Right hindlimb (tissue), 1 donor: ENCODE measurements at regions not wholly inside any gene's neighbourhood (a gene's known extent, or its start where the extent isn't known, plus 50 kb on each side); places are given as distances from the start of the nearest gene placed in this dataset.
"Not testable (repeated sequence)": the region's sequence is repeated elsewhere in the genome, so short reads cannot be mapped to it uniquely, and the experiment has no call there.

Experiments used
- DNase-seq: peaks from one replicate; pipeline ENCODE4 v3.0.0-alpha.2; 2018

DNA sequence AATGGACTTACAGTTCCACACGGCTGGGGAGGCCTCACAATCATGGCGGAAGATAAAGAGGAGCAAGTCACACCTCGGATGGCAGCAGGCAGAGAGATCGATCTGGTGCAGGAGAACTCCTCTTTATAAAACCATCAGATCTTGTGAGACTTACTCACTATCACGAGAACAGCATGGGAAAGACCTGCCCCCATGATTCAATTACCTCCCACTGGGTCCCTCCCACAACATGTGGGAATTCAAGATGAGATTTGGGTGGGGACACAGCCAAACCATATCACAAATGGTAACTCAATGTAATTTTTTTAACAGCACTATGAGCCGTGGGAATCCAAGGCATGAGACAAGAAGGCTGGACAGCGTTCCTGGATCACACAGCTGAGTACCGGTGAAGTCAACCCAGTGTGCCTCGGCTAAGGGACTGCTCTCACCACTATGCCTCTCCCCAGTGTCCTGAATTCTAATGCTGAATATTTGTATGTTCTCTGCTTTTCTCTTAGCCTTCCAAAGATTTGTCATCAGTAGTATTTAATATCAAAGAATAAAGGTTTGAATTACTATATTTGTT, 84.3 kb downstream of the IRS2 start:
- DNase-seq, result not testable (repeated sequence)

DNA sequence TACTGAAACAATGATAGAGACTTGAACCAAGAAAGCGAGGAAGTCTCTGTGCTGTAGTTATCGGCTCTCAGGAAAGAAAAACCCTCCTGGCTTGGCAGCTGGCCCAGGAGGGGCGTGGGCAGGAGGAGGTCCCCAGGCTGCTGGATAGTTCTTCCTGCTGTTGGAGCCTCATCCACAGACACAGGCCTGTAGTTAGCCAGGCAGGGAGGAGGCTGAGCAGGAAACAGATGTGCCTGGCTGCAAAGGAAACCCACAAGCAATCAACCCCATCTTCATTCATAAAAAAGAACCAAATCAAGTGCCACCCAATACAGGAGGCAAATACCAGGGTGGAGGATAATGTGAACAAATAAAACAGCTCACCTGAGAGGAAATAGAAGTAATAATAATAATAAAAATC, 86.2 kb downstream of the IRS2 start:
- DNase-seq, result peak; percentile 89

DNA sequence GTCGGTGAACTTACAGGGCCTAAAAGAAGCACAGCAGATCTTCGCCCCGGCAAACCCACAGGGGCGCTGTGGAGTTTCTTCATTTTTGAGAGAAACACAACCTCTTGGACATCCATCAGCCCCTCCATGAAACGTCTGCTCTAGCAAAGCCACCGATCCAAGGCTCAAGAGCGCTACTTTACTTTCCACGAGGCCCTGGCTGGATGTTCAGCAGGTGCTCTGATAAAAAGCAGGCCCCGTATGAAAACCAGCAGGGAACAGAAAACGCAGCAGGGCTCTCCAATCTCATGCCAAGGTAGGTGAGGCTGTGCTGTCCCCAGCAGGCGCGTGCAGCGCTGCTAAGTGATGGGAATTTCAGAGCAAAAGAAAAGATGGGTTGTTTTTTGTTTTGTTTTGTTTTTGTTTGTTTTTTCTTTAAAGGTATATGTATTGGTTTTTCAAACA, 86.7 kb downstream of the IRS2 start:
- DNase-seq, result no peak

DNA sequence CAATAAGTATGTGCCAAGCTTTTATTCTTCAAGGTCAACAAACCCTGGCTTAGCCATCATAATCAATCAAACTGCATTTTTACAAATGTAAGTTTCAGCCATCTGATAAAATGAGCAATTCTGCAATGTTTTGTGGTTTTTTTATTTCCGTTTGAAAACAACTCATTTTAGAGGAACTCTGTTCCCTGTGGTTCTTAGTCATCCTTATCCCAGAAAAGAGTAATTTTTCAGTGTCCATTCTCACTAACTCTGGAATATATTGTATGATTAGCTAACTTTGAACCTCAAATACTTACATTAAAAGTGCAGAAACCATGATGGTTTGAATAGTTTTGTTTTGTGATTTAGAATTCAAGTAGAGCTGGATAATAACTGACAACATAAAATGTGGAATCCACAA, 87.6 kb downstream of the IRS2 start:
- no peak for DNase-seq

DNA sequence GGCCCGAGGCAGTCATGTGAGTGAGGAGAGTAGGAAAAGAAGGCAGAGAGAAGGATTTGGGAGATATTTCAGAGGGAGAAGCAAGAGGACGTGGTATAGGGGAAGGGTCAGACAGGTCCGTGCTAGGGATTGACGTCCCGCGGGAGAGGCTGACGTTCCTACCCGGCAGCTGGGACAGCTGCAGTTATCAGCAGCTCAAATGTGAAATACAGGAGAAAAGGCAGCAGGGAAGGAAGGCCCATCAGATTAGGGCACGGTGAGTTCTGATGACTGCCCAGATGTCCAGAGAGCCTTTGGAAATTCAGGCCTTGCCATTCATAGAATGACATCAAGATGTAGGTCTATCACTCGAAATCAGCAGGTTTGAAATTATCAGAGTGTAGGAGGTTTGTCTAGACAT, 88.4 kb downstream of the IRS2 start:
- DNase-seq, result no peak

DNA sequence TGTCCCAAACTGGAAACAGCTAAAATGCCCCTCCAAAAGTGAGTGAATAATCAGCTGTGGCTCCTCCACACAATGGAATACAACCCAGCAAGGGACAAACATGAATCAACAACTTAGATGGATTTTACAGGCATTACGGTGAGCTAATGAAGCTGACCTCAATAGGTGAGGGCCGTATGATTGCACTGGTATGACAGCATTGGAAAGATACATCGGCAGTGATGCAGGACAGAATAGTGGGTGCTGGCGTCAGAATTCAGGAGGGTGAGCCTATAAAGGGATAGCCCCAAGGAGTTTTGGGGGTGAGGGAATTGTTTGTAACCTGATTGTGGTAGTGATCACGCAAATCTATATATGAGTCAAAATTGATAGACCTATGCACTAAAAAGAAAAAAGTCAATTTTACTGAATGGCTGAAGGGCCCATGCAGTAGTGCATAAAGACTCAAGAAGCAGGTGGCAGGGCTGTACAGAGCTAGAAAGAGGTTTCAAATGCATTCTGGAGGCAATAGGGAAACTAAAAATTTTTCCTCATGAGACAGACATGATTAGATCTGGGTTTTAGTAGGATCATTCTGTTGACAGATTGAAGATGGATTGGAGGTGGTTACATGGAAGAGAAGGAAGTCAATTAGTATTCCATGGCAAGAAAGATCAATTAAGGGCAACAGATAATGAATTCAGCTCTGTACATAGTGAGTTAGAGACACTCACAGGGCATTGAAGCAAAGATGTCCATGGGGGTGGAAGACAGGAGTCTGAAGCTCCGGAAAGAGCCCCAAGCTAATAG, 90.8 kb downstream of the IRS2 start:
- DNase-seq, result no peak

DNA sequence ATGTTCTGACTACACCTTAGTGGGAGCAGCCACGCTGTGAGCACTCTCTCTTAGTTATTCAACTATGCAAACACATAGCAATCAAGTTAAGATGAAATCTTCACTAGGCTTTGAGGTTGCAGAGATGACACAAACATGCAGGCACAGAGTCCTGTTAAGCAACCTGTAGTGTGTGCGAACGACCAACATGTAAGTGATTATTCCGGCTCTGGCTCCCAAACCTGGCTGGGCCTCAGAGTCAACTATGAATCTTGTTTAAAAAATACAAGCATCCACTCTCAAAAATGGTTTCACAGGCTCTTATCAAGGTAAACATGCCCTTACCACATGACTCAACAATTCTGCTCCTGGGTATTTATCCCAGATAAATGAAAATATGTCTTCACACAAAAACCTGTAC, 91.4 kb downstream of the IRS2 start:
- DNase-seq, result no peak

DNA sequence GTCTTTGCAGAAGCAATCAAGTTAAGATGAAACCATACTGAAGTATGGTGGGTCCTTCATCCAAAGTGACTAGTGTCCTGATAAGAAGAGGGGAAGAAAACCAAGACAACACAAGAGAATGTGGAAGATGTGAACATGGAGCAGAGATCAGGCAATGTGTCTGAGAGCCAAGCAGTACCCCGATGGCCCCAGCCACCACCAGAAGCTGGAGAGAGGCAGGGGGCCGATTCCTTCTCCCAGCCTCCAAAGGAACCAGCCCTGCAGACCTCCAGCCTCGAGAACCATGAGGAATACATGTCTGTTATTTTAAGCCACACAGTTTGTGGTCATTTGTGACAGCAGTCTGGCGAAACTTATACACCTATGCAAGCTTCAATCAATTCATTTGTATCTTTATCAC, 93.2 kb downstream of the IRS2 start:
- no peak for DNase-seq

DNA sequence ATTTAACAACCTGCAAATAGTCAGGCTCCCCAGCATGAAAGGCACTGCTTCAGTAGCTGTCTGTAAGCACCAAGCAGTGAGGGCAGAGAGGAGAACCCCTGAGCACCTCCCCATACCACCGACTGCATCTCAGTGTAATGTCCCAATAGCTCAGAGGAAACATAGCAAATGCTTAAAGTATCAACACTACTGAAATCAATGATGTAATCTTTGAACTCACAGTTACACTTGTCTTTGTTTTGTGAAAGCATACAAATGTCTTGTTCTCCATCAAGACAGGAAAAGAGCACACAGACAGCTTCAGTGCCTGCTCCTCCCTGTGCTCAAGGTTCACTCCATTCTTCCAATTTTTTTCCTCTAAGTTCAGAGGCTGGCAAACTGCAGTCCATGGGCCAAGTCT, 94.7 kb downstream of the IRS2 start:
- DNase-seq, result no peak

DNA sequence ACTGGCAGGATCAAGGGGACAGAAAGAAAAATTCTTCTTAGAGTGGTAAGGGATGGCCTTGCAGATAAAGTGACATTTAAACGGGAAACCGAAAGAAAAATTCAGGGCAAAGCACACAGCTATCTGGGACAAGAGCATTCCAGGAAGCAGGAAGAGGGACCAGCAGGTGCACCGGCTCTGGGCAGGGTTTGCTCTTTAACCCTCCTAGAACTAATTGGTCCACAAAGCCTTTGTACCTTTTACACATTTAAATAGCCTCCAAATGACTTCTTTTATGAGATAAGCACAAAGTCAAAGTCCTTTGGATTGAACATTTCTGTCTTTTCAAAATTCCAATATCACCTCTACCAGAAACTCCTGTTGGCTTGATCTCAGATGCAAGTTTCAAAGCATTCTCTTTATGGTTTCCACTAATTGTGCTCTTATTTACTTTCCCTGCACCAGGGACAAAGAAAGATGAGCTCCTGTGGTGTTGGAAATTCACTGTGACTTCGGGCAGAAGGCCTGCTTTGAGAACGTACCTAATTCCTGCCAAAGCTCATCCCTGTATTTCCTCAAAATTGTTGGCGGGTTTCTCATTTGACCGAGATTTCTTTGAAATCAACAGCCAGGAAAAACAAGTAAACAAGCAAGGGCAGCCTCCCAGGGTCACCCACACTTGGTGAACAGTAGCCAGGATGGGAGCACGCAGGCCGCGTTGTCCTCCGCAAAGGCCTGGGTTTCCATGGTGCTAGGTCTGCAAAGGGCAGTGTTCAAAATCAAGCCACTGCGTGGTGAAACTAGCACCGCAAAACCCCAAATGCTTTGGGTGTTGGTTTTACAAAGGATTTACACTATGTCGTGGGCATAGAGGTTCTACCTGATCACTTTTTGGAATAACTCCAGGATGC, 98.6 kb downstream of the IRS2 start:
- DNase-seq, result no peak

DNA sequence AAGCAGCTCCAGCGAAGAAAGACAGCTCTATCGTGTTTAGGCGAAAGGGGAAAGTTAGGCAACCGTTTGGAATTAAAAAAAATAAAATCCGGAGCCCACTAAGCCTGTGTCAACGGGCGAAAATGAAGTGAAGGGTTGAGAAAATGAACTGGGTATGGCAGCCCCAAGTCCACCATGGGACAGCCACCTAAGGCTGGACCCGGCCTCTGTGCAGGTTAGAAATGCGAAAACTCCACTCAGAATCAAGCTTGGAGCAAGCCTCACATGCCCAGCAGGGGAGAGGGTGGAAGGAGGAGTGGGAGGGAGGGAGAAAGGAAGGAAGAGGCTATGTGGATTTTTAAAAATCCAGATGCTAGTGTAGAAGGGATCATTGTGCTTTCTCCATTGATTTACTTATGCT, 101.2 kb downstream of the IRS2 start:
- no peak for DNase-seq

DNA sequence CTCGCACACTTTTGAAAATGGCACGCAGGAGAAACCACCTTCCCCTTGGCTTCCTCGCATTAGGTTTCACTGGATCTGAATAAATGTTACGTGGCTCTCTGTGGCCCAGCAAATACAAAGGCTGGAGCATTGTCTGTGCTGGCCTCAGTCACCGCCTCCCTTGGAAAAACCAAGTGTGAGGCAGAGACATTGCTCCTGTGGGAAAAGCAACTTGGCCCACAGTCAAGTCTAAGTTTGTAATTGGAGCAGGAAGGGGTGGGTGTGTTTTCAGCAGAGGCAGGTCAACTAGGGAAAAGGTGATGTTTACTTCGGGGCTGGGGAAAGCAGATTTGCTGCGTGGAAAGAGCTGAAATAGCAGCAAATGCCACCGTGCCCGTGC, 101.6 kb downstream of the IRS2 start:
- DNase-seq, result peak; percentile 68

DNA sequence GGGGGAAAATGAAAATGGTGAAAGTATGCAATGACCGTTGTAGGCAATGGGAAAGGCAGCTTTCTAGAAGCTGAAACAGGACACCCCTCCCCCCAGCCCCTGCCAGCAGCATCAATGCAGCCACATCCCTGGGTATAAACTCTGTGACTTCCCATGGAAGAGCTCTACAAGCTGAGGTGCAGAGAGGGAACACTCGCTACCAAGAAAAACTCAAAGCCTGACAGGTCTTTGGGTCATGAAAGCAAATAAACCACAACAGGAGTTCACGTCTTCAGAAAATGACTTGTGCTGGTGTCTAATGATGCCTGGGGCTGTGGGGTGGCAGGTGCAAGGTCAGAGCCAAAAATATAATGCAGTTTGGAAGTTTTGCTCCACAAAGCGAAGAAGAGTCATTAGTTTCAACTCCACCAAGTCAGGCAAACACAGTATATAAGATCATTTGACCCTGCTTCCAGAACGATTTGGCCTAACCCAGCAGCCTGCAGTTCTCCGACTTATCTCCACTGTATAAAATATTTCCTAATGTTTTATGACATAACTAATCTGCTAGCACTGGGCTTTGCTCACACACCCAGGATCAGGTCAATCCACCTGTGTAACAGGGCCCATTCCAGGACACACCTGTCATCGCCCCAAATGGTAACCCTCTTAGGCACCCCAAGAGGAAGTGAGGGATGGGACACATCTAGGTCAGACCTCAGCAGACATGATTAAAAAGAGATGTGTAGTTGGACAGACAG, 102.1 kb downstream of the IRS2 start:
- no peak for DNase-seq

DNA sequence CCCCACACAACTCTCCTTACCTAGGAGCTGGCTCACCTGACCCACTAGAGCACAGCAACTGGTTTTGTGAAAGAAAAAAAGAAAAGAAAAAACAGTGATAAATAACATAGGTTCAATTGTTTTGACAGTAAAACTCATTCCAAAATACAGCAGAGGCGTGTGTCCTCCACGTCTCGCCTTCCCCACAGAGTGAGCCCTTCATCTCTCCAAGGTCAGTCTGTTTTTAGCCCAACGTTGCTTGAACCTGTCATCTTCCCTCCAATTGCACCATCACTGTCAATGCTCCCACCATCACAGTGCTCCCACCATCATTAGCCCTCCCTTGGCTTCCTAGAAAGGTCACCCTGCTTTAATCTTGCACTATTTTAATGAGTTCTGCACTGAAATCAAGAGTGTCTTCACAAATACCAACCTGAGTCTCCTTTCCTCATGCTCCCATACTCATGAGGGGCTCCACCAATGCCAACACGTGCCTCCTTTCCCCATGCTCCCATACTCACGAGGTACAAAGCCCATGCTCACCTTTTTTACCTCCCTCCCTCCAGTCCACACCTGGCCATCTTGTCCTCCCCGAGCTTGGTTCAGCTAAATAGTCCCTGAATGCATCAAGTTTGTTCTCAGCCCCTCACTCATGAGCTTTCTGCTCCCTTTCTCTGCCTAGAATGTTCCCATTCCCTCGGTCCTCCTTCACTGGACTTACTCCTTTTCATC, 103.7 kb downstream of the IRS2 start:
- DNase-seq, result no peak

DNA sequence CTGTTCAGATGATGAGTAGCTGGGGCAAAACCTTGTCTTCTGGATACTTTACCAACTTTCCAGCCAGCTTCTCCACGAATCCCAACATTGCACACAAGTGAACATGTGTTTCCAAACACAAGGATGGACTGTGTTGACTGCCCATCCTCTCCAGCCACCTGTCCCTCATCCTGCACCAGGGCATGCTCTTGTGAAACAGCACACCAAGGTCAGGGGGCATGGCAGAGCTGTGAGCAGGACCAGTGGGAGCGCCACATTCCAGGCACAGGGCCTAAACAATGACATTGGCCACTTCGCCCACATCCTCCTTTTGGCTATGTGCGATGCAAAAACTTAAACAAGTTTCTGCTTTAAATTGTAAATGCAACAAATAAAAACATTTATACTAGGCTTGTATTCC, 105.5 kb downstream of the IRS2 start:
- no peak for DNase-seq

DNA sequence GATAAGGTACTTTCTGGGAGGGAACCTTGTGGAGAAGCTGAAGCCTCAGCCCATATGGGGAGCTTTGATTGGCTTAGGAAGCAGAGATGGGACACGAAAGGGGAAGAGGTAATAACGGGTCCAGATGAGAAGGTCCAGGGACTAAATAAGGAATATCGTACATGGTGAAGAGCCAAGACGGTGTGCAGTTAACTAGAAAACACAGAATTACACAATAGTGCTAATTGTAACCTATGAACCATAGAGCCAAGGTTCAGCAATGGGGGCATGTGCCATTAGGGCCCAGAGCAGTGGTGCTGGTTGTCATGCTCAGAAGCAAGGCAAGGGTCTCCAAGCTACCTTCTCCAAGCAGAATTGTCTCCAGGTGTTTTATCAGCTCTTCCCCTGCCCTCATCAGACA, 106.1 kb downstream of the IRS2 start:
- DNase-seq, result no peak

DNA sequence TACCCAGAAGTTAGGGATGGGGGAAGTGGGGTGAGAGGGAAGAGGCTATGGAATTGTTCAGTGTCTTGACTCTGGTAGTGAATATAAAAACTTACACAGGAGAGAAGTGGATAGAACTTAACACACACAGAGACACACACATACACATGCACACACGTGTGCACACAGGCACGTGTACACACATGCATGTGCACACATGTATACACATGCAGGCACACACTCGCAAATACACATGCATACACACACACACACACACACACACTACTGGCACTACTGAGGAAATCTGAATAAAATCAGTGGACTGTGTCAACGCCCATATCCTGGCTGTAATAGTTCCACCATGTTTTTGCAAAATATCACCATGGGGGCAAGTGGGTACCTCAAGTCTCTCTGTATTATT, 107.9 kb downstream of the IRS2 start:
- DNase-seq, result no peak

DNA sequence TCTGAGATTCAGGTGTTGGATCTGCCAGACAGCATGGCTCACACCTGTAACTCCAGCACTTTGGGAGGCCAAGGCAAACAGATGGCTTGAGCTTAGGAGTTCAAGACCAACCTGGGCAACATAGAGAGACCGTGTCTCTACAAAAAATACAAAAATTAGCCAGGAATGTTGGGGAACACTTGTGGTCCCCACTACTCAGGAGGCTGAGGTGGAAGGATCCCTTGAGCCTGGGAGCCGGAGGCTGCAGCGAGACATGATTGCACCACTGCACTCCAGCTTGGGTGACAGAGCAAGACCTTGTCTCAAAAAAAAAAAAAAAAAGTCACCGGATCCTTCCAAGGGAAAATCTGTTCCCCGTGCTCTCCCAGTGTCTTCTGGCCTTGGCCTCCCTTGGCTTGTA, 109.2 kb downstream of the IRS2 start:
- DNase-seq, result no peak

DNA sequence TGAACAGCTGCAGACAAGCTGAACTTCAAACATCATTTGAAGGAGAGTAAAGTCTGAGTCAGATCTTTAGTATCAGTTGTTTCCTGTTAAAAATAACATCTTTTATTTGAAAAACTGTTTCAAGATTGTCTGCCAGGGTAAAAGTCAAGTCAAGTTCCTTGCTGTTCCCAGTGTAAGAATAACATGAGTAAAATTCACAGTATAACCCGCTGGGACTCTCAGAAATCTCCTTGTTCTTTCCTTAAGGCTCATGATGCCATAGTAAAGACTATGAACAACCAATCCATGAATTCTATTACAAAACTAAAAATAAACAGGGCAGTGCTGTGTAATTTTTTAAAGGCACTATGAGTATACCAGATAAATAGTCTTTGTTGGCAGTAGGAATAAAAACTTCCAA, 112.9 kb downstream of the IRS2 start:
- no peak for DNase-seq

DNA sequence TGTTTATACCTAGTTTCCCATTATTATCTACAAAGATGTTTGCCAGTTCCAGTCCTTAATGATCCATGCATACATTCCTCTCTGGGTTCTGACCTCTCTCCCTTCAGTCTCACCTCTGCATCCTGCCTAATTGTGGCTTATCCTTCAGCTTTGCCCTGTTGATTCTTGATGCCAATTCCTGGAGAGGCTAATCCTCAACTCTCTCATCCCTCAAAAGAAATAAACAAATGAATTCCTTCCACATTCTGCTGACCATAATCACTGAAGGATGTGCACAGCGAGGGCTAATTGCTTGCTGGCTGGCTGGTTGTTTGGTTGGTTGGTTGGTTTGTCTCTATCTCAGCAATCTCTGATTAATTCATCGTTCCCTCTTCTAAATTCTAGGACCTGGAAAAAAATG, 113.8 kb downstream of the IRS2 start:
- no peak for DNase-seq

DNA sequence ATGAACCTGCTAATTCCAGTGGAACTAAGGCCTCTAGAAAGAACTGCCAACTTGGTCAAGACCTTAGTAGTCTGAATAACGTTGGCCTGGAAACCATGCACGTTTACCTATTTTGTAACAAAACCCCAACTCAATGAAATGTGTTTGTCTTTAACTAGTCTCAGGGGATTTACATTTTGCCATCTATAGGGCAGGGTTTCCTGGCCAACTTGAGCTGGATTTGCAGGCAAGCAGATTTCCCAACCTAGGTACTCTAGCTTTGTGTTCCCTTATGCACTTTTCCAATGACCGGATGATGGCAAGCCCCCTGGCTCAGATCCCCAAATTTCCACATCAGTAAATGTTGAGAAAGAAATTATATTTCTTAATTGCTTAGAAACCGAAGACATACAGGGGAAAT, 114.5 kb downstream of the IRS2 start:
- DNase-seq, result no peak

DNA sequence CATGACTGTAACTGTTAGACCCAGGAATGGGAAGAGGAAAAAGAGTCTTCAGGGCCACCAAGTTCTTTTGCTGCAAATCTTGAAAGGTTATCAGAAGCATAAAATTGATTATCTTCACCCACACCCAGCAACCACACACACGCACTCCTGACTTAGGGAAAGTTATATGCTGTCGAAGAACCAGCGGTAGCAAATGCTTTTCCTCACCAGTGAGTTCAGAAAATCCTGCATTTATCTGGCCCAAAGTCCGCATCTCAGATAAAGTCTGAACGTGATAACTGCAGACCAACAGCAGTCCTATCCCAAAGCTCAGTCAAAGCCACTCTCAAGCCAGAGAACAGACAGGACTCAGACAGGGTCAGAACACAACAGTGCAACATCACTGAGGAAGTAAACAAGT, 115.6 kb downstream of the IRS2 start:
- no peak for DNase-seq

DNA sequence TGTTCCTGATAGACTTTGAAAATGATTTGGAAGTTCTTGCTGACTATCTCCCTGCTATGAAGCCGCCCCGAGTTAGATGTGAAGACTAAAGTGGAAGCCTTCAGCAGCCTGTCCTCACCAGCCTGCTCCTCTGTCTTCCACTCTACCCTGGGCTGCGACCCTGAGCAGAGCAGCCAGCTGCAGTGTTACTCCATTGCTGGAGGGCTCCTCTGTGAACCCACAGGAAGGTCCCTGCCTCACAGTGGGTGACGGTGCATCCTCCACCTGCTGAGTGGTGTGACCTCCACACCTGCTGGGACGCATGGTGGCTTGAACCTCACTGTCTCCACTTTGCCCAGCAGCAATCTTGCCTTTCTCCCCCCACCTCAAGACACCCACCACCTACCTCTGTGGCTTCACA, 116.4 kb downstream of the IRS2 start:
- no peak for DNase-seq
